ENCODE measurements at regions not wholly inside any gene's neighbourhood (a gene's known extent, or its start where the extent isn't known, plus 50 kb on each side); places are given as distances from the start of the nearest gene placed in this dataset.

DNA sequence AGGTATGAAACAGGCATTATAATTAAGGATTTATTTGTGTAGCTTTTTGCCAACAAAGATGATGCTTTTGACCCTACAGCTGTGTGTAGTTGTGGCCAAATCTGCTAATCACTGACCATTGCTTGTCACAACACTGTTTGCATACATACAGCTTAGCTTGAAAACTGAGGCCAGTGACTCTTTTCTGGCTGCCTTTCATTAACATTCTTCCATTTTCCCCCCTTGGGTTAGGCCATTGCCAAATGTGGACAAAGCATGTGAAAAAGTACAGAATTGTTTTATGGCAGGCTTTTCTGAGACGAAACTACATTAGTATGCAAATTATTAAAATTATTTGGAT, 263.3 kb downstream of the SLC16A7 start:
- no peak overlapping the region for H3K4me3 ChIP-seq (ENCODE audit: low read depth, low read length)
- DNase-seq (ENCODE audit: low read depth): no peak
- TF ChIP-seq, protein P1, sequence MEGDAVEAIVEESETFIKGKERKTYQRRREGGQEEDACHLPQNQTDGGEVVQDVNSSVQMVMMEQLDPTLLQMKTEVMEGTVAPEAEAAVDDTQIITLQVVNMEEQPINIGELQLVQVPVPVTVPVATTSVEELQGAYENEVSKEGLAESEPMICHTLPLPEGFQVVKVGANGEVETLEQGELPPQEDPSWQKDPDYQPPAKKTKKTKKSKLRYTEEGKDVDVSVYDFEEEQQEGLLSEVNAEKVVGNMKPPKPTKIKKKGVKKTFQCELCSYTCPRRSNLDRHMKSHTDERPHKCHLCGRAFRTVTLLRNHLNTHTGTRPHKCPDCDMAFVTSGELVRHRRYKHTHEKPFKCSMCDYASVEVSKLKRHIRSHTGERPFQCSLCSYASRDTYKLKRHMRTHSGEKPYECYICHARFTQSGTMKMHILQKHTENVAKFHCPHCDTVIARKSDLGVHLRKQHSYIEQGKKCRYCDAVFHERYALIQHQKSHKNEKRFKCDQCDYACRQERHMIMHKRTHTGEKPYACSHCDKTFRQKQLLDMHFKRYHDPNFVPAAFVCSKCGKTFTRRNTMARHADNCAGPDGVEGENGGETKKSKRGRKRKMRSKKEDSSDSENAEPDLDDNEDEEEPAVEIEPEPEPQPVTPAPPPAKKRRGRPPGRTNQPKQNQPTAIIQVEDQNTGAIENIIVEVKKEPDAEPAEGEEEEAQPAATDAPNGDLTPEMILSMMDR (IDR thresholded peaks at IDR 0.05; ENCODE audit: low read depth, low read length, missing control alignments): no peak

DNA sequence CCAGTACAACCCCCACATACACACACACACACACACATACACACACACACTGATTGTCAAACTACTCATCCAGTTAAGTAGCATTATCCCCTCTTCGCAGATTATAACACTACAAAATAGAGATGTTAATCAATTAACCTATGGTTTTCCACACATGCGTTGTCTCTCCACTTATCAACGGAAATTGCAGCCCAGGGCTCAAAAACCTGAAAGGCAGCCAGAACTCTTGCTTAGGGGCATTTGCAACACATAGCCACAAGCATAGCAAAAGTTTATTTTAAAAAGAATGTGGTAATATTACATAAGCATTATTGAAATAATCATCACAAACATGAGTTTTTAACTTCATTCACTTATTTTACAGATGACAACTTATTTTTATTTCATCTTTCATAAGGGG, 265.8 kb downstream of the SLC16A7 start:
- TF ChIP-seq, protein P1 (IDR thresholded peaks at IDR 0.05; ENCODE audit: low read depth, low read length, missing control alignments): no peak
- no peak overlapping the region for H3K4me3 ChIP-seq (ENCODE audit: low read depth, low read length)
- DNase-seq (ENCODE audit: low read depth): no peak

DNA sequence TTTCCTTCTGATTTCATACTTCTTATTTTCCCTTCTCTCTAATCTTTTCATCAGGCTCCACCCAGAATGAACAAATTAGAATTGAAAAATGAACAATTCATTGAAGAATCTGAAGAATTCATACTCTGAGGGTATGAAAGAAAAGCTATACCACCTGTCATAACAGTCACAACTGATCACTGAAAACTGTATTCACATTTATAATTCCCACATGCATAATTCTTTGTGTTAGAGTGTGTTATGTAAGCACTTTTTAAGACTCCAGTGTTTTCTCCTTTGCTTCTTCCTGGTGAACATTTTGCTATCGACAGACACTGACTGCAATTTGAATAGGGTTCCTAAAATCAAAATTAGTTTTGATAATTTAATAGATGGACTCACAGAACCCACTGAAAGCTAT, 271.2 kb downstream of the SLC16A7 start:
- TF ChIP-seq, protein P1 (IDR thresholded peaks at IDR 0.05; ENCODE audit: low read depth, low read length, missing control alignments): no peak
- no peak overlapping the region for H3K4me3 ChIP-seq (ENCODE audit: low read depth, low read length)
- no peak for DNase-seq (ENCODE audit: low read depth)

DNA sequence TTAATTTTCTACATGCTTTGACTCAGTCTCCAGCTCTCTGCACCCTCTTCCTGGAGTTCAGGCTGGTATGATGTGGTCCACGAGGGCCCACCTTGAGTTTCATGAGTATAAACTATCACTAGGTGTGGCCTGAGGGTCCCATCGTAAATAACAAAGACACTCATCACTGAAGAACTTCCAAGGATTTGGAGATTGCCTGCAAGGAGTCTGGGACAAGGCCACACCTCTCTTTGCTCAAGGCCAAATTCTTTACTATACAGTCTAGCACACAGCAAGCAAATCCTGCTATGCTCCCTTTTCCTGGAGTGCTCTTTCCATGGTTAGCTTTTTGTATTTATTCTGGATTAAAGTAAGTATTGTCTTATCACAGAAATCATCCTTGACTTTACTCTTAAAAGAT, 271.9 kb downstream of the SLC16A7 start:
- TF ChIP-seq, protein P1 (IDR thresholded peaks at IDR 0.05; ENCODE audit: low read depth, low read length, missing control alignments): no peak
- no peak for DNase-seq (ENCODE audit: low read depth)
- H3K4me3 ChIP-seq (ENCODE audit: low read depth, low read length): no peak overlapping the region

GRCh38 chr12:59871779-59872178, 275.9 kb downstream of the SLC16A7 start:
- TF ChIP-seq, protein P1 (IDR thresholded peaks at IDR 0.05; ENCODE audit: low read depth, low read length, missing control alignments): no peak
- no peak overlapping the region for H3K4me3 ChIP-seq (ENCODE audit: low read depth, low read length)

DNA sequence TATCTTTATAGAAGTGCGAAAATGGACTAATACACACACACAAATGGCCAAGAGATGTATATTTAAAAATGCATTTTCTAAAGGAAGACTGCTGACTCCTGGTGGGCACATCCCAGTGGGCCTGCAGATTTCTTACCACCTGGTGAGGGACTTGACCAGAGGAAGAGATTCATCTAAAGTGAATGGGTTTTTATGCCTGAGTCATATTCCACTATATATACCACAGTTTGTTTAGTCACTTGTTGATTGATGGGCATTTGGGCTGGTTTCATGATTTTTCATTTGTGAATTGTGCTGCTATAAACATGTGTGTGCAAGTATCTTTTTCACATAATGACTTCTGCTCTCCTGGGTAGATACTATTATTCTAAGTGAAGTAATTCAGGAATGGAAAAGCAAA, 277.3 kb downstream of the SLC16A7 start:
- TF ChIP-seq, protein P1 (IDR thresholded peaks at IDR 0.05; ENCODE audit: low read depth, low read length, missing control alignments): no peak
- no peak for DNase-seq (ENCODE audit: low read depth)
- no peak overlapping the region for H3K4me3 ChIP-seq (ENCODE audit: low read depth, low read length)

More at GRCh38 chr12:59871779-59872178, 275.9 kb downstream of the SLC16A7 start:
- no peak for DNase-seq (ENCODE audit: low read depth)

GRCh38 chr12:59874781-59875180, 279.0 kb downstream of the SLC16A7 start:
- TF ChIP-seq, protein P1 (IDR thresholded peaks at IDR 0.05; ENCODE audit: low read depth, low read length, missing control alignments): no peak
- DNase-seq (ENCODE audit: low read depth): no peak
- no peak overlapping the region for H3K4me3 ChIP-seq (ENCODE audit: low read depth, low read length)
